SK-N-SH treated with all-trans-retinoic acid at 6 μM for 48 hours (cell line): ENCODE measurements at regions not wholly inside any gene's neighbourhood (a gene's known extent, or its start where the extent isn't known, plus 50 kb on each side); places are given as distances from the start of the nearest gene placed in this dataset.

Source experiments
- ATAC-seq: fragments of 200-7000 bp; cut with Tn5 transposase; 3 replicates; pipeline ENCODE4 v1.9.1; 2020; ENCODE audit warnings: mild to moderate bottlenecking, moderate library complexity
- ARNTL ChIP-seq: fragments of 450-650 bp; formaldehyde crosslinking; IDR thresholded peaks from 2 replicates; pipeline ENCODE4 v1.5.0; 2020; ENCODE audit warnings: low read depth, mild to moderate bottlenecking, moderate library complexity, borderline replicate concordance
- BACH2 ChIP-seq: fragments of 250-450 bp; sonication (Bioruptor Pico); IDR thresholded peaks from 2 replicates; pipeline ENCODE4 v1.9.0; 2021; ENCODE audit warnings: mild to moderate bottlenecking, borderline replicate concordance
- CREB5 ChIP-seq: fragments of 250-450 bp; sonication (Bioruptor Pico); IDR thresholded peaks from 2 replicates; pipeline ENCODE4 v1.5.1; 2020; ENCODE audit warnings: low read depth, mild to moderate bottlenecking, moderate library complexity
- CSDC2 ChIP-seq: fragments of 250-450 bp; sonication (Bioruptor Pico); IDR thresholded peaks from 2 replicates; pipeline ENCODE4 v1.5.0; 2020; ENCODE audit warnings: mild to moderate bottlenecking, moderate library complexity
- CSRNP3 ChIP-seq: fragments of 250-450 bp; sonication (Bioruptor Pico); IDR thresholded peaks from 2 replicates; pipeline ENCODE4 v1.5.1; 2021; ENCODE audit warnings: mild to moderate bottlenecking, moderate library complexity
- ESRRG ChIP-seq: fragments of 250-450 bp; sonication (Bioruptor Pico); IDR thresholded peaks from 2 replicates; pipeline ENCODE4 v1.6.1; 2021; ENCODE audit warnings: mild to moderate bottlenecking
- GLIS3 ChIP-seq: fragments of 250-450 bp; sonication (Bioruptor Pico); IDR thresholded peaks from 2 replicates; pipeline ENCODE4 v1.5.0; 2020; ENCODE audit warnings: mild to moderate bottlenecking, moderate library complexity
- ISL1 ChIP-seq: fragments of 250-450 bp; sonication (Bioruptor Pico); IDR thresholded peaks from 2 replicates; pipeline ENCODE4 v2.1.2; 2022; ENCODE audit warnings: mild to moderate bottlenecking, moderate library complexity
- OSR1 ChIP-seq: fragments of 250-450 bp; sonication (Bioruptor Pico); IDR thresholded peaks from 2 replicates; pipeline ENCODE4 v1.8.0; 2022; ENCODE audit warnings: moderate library complexity, mild to moderate bottlenecking, inconsistent platforms
- PATZ1 ChIP-seq: fragments of 250-450 bp; sonication (Bioruptor Pico); IDR thresholded peaks from 2 replicates; pipeline ENCODE4 v1.8.0; 2020; ENCODE audit warnings: mild to moderate bottlenecking, moderate library complexity, borderline replicate concordance
- POU6F1 ChIP-seq: fragments of 250-450 bp; sonication (Bioruptor Pico); IDR thresholded peaks from 2 replicates; pipeline ENCODE4 v1.8.0; 2021; ENCODE audit warnings: low read depth, mild to moderate bottlenecking, moderate library complexity, borderline replicate concordance
- PPARA ChIP-seq: fragments of 250-450 bp; sonication (Bioruptor Pico); IDR thresholded peaks from 2 replicates; pipeline ENCODE4 v1.5.0; 2020; ENCODE audit warnings: mild to moderate bottlenecking, borderline replicate concordance
- RARB ChIP-seq: fragments of 250-450 bp; sonication (Bioruptor Pico); IDR thresholded peaks from 2 replicates; pipeline ENCODE4 v1.8.0; 2021; ENCODE audit warnings: mild to moderate bottlenecking, moderate library complexity
- SNAI2 ChIP-seq: fragments of 250-450 bp; sonication (Bioruptor Pico); IDR thresholded peaks from 2 replicates; pipeline ENCODE4 v1.5.0; 2020; ENCODE audit warnings: mild to moderate bottlenecking, moderate library complexity
- TCF4 ChIP-seq: fragments of 250-450 bp; sonication (Bioruptor Pico); IDR thresholded peaks from 2 replicates; pipeline ENCODE4 v1.8.0; 2021; ENCODE audit warnings: mild to moderate bottlenecking, moderate library complexity, borderline replicate concordance
- TOX ChIP-seq: fragments of 250-450 bp; sonication (Bioruptor Pico); IDR thresholded peaks from 2 replicates; pipeline ENCODE4 v1.8.0; 2021; ENCODE audit warnings: mild to moderate bottlenecking, moderate library complexity, borderline replicate concordance
- TSHZ2 ChIP-seq: fragments of 250-450 bp; sonication (Bioruptor Pico); IDR thresholded peaks from 2 replicates; pipeline ENCODE4 v1.5.0; 2020; ENCODE audit warnings: mild to moderate bottlenecking, moderate library complexity
- ZC3H10 ChIP-seq: fragments of 250-450 bp; sonication (Bioruptor Pico); IDR thresholded peaks from 2 replicates; pipeline ENCODE4 v1.5.1; 2021; ENCODE audit warnings: mild to moderate bottlenecking, moderate library complexity
- ZFP3 ChIP-seq: fragments of 250-450 bp; sonication (Bioruptor Pico); IDR thresholded peaks from 2 replicates; pipeline ENCODE4 v1.5.0; 2020; ENCODE audit warnings: mild to moderate bottlenecking, moderate library complexity
- ZNF565 ChIP-seq: fragments of 450-650 bp; formaldehyde crosslinking; conservative IDR thresholded peaks from 2 replicates; pipeline ENCODE4 v1.5.0; 2020; ENCODE audit warnings: low read depth, mild to moderate bottlenecking, moderate library complexity
- ZNF70 ChIP-seq: fragments of 450-650 bp; formaldehyde crosslinking; IDR thresholded peaks from 2 replicates; pipeline ENCODE4 v1.5.0; 2020; ENCODE audit warnings: mild to moderate bottlenecking, moderate library complexity
- ZNF8 ChIP-seq: fragments of 450-650 bp; formaldehyde crosslinking; IDR thresholded peaks from 2 replicates; pipeline ENCODE4 v1.5.0; 2020; ENCODE audit warnings: mild to moderate bottlenecking, moderate library complexity

GRCh38 chr7:121474301-121474673 is 78.2 kb upstream of the FAM3C start:
- no peak for ATAC-seq
- TF ChIP-seq OSR1 (CRISPR knock-in tag) = no peak
- TF ChIP-seq ARNTL (CRISPR knock-in tag) = no peak
- no peak for TF ChIP-seq ZNF565 (CRISPR knock-in tag)
- TF ChIP-seq POU6F1 (CRISPR knock-in tag) = no peak
- TF ChIP-seq PPARA (CRISPR knock-in tag) = no peak
- no peak for TF ChIP-seq ZNF8 (CRISPR knock-in tag)
- TF ChIP-seq CREB5 (CRISPR knock-in tag) = no peak
- TF ChIP-seq BACH2 (CRISPR knock-in tag) = no peak
- no peak for TF ChIP-seq RARB

GRCh38 chr7:121473645-121474300 is 77.7 kb upstream of the FAM3C start:
- peak; percentile 81 for ATAC-seq
- TF ChIP-seq RARB (no peak), TCF4 (CRISPR knock-in tag) (no peak), GLIS3 (no peak), ARNTL (CRISPR knock-in tag) (no peak), TOX (no peak), ISL1 (no peak), POU6F1 (CRISPR knock-in tag) (no peak), TSHZ2 (CRISPR knock-in tag) (no peak), ESRRG (no peak), ZNF8 (CRISPR knock-in tag) (no peak), CSDC2 (CRISPR knock-in tag) (no peak), ZFP3 (CRISPR knock-in tag) (no peak), CSRNP3 (no peak), CREB5 (CRISPR knock-in tag) (no peak), ZNF565 (CRISPR knock-in tag) (no peak), BACH2 (CRISPR knock-in tag) (no peak)
- TF ChIP-seq, all 23 proteins: peak for 0

GRCh38 chr7:121466455-121466854 is 70.3 kb upstream of the FAM3C start:
- TF ChIP-seq CREB5 (CRISPR knock-in tag) = peak; percentile 92
- TF ChIP-seq ISL1 = peak; percentile 84
- TF ChIP-seq BACH2 (CRISPR knock-in tag) = no peak
- TF ChIP-seq TOX = no peak
- TF ChIP-seq ZNF70 (CRISPR knock-in tag) = no peak
- no peak for TF ChIP-seq OSR1 (CRISPR knock-in tag)
- no peak for TF ChIP-seq PATZ1 (CRISPR knock-in tag)
- TF ChIP-seq ZFP3 (CRISPR knock-in tag) = no peak
- no peak for TF ChIP-seq ZC3H10 (CRISPR knock-in tag)
- TF ChIP-seq SNAI2 (CRISPR knock-in tag) = no peak
- TF ChIP-seq TCF4 (CRISPR knock-in tag) = no peak
- TF ChIP-seq ZNF8 (CRISPR knock-in tag) = no peak
- no peak for TF ChIP-seq RARB
- TF ChIP-seq PPARA (CRISPR knock-in tag) = no peak
- TF ChIP-seq ARNTL (CRISPR knock-in tag) = no peak
- no peak for ATAC-seq
